ENCODE measurements at regions not wholly inside any gene's neighbourhood (a gene's known extent, or its start where the extent isn't known, plus 50 kb on each side); places are given as distances from the start of the nearest gene placed in this dataset.

GRCh38 chr3:5441401-5441800, 253.9 kb downstream of the EDEM1 start:
- H3K27ac ChIP-seq (ENCODE audit: low read length): no peak overlapping the region
- no peaks in the 10 kb centered on the region for H4K20me1 ChIP-seq (ENCODE audit: insufficient read depth, low read length)
- no peak; the same call in 1 of the 3 replicates for ATAC-seq (ENCODE audit: insufficient read depth, low read depth)
- no peak for DNase-seq
- no peak overlapping the region for H3K4me2 ChIP-seq (ENCODE audit: insufficient read depth, low read length)
- no peaks in the 10 kb centered on the region for H3K79me2 ChIP-seq (ENCODE audit: insufficient read depth, low read length)
- no peaks in the 10 kb centered on the region for H3K9me3 ChIP-seq (ENCODE audit: insufficient read depth, low read length, severe bottlenecking)
- no peaks in the 10 kb centered on the region for H3K36me3 ChIP-seq (ENCODE audit: insufficient read depth, low read length)
- H3K4me1 ChIP-seq (ENCODE audit: insufficient read depth, low read length): no peaks in the 10 kb centered on the region
- no peak overlapping the region for H3K9ac ChIP-seq (ENCODE audit: low read depth, low read length)
- no peak overlapping the region for H2AFZ ChIP-seq (ENCODE audit: low read depth, low read length)
- no peaks in the 10 kb centered on the region for H3K27me3 ChIP-seq (ENCODE audit: insufficient read depth, low read length, poor library complexity)
- TF ChIP-seq EZH2 (IDR thresholded peaks at IDR 0.05; ENCODE audit: borderline replicate concordance, low read depth, low read length, severe bottlenecking): no peak
- TF ChIP-seq, protein P1, sequence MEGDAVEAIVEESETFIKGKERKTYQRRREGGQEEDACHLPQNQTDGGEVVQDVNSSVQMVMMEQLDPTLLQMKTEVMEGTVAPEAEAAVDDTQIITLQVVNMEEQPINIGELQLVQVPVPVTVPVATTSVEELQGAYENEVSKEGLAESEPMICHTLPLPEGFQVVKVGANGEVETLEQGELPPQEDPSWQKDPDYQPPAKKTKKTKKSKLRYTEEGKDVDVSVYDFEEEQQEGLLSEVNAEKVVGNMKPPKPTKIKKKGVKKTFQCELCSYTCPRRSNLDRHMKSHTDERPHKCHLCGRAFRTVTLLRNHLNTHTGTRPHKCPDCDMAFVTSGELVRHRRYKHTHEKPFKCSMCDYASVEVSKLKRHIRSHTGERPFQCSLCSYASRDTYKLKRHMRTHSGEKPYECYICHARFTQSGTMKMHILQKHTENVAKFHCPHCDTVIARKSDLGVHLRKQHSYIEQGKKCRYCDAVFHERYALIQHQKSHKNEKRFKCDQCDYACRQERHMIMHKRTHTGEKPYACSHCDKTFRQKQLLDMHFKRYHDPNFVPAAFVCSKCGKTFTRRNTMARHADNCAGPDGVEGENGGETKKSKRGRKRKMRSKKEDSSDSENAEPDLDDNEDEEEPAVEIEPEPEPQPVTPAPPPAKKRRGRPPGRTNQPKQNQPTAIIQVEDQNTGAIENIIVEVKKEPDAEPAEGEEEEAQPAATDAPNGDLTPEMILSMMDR (IDR thresholded peaks at IDR 0.05; ENCODE audit: borderline replicate concordance, extremely low read depth, low read length, poor library complexity, severe bottlenecking): no peak
- no peak overlapping the region for H3K4me3 ChIP-seq (ENCODE audit: low read depth in 1 of 2, low read length in 2 of 2)

GRCh38 chr3:5442106-5442785, 254.7 kb downstream of the EDEM1 start:
- Histone ChIP-seq H4K20me1 (ENCODE audit: insufficient read depth, low read length) (no peaks in the 10 kb centered on the region), H3K4me2 (ENCODE audit: insufficient read depth, low read length) (no peak overlapping the region), H3K9me3 (ENCODE audit: insufficient read depth, low read length, severe bottlenecking) (no peaks in the 10 kb centered on the region), H3K79me2 (ENCODE audit: insufficient read depth, low read length) (no peaks in the 10 kb centered on the region), H2AFZ (ENCODE audit: low read depth, low read length) (no peak overlapping the region), H3K27me3 (ENCODE audit: insufficient read depth, low read length, poor library complexity) (no peaks in the 10 kb centered on the region), H3K27ac (ENCODE audit: low read length) (no peak overlapping the region), H3K4me1 (ENCODE audit: insufficient read depth, low read length) (no peaks in the 10 kb centered on the region), H3K36me3 (ENCODE audit: insufficient read depth, low read length) (no peaks in the 10 kb centered on the region), H3K9ac (ENCODE audit: low read depth, low read length) (no peak overlapping the region), H3K4me3 (ENCODE audit: low read depth in 1 of 2, low read length in 2 of 2) (no peak overlapping the region)
- DNase-seq: no peak
- TF ChIP-seq EZH2 (IDR thresholded peaks at IDR 0.05; ENCODE audit: borderline replicate concordance, low read depth, low read length, severe bottlenecking): no peak
- TF ChIP-seq, protein P1 (IDR thresholded peaks at IDR 0.05; ENCODE audit: borderline replicate concordance, extremely low read depth, low read length, poor library complexity, severe bottlenecking): no peak
- no peak for ATAC-seq (ENCODE audit: insufficient read depth, low read depth)

DNA sequence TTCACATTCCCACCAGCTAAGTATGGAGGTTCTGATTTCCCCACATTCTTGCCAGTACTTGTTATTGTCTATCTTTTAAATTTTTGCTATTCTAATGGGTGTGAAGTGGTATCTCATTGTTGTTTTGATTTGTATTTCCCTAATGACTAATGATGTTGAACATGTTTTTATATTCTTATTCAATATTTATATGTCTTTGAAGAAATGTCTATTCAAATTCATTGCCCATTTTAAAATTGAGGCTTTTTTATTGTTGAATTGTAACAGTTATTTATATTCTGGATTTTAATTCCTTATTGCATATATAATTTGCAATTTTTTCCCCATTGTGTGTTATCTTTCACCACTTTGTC, 255.3 kb downstream of the EDEM1 start:
- H3K36me3 ChIP-seq (ENCODE audit: insufficient read depth, low read length): no peaks in the 10 kb centered on the region
- DNase-seq: no peak
- no peak overlapping the region for H2AFZ ChIP-seq (ENCODE audit: low read depth, low read length)
- no peaks in the 10 kb centered on the region for H4K20me1 ChIP-seq (ENCODE audit: insufficient read depth, low read length)
- no peak overlapping the region for H3K4me2 ChIP-seq (ENCODE audit: insufficient read depth, low read length)
- no peak overlapping the region for H3K9ac ChIP-seq (ENCODE audit: low read depth, low read length)
- H3K27me3 ChIP-seq (ENCODE audit: insufficient read depth, low read length, poor library complexity): no peaks in the 10 kb centered on the region
- no peak overlapping the region for H3K27ac ChIP-seq (ENCODE audit: low read length)
- TF ChIP-seq, protein P1 (IDR thresholded peaks at IDR 0.05; ENCODE audit: borderline replicate concordance, extremely low read depth, low read length, poor library complexity, severe bottlenecking): no peak
- no peak for TF ChIP-seq EZH2 (IDR thresholded peaks at IDR 0.05; ENCODE audit: borderline replicate concordance, low read depth, low read length, severe bottlenecking)
- H3K79me2 ChIP-seq (ENCODE audit: insufficient read depth, low read length): no peaks in the 10 kb centered on the region
- H3K9me3 ChIP-seq (ENCODE audit: insufficient read depth, low read length, severe bottlenecking): no peaks in the 10 kb centered on the region
- no peak overlapping the region for H3K4me3 ChIP-seq (ENCODE audit: low read depth in 1 of 2, low read length in 2 of 2)
- H3K4me1 ChIP-seq (ENCODE audit: insufficient read depth, low read length): no peaks in the 10 kb centered on the region
- ATAC-seq (ENCODE audit: insufficient read depth, low read depth): no peak

All from DND-41 (cell line).